Parathyroid adenoma (tissue), 2 donors: ENCODE measurements at regions not wholly inside any gene's neighbourhood (a gene's known extent, or its start where the extent isn't known, plus 50 kb on each side); places are given as distances from the start of the nearest gene placed in this dataset.
"Not testable (repeated sequence)": the region's sequence is repeated elsewhere in the genome, so short reads cannot be mapped to it uniquely, and the experiment has no call there.

Experiments used
- H2AFZ ChIP-seq: fragments of 300-600 bp; sonication (generic); one replicate; pipeline ENCODE4 v1.7.0; 2017; ENCODE audit warnings: antibody characterized with exemption, mild to moderate bottlenecking
- H3K27ac ChIP-seq: fragments of 300-600 bp; sonication (generic); one replicate; pipeline ENCODE4 v1.7.0; 2017
- H3K27me3 ChIP-seq: fragments of 300-600 bp; sonication (generic); one replicate; pipeline ENCODE4 v1.7.0; 2017; ENCODE audit warnings: low read length; ENCODE audit not compliant: control insufficient read depth, insufficient read depth
- H3K36me3 ChIP-seq: fragments of 300-600 bp; sonication (generic); one replicate; pipeline ENCODE4 v1.7.0; 2017; ENCODE audit warnings: low read length; ENCODE audit not compliant: control insufficient read depth, insufficient read depth
- H3K4me1 ChIP-seq: fragments of 300-600 bp; sonication (generic); one replicate; pipeline ENCODE4 v1.7.0; 2017; ENCODE audit warnings: control low read depth
- H3K4me2 ChIP-seq: fragments of 300-600 bp; sonication (generic); one replicate; pipeline ENCODE4 v1.7.0; 2017; ENCODE audit warnings: low read length
- H3K4me3 ChIP-seq: fragments of 300-600 bp; sonication (generic); one replicate; pipeline ENCODE4 v1.7.0; 2017; ENCODE audit warnings: low read depth, low read length
- H3K79me2 ChIP-seq: fragments of 300-600 bp; sonication (generic); one replicate; pipeline ENCODE4 v1.7.0; 2017; ENCODE audit warnings: control low read depth
- H3K9ac ChIP-seq: fragments of 300-600 bp; sonication (generic); one replicate; pipeline ENCODE4 v1.7.0; 2017; ENCODE audit warnings: mild to moderate bottlenecking
- H3K9me3 ChIP-seq: fragments of 300-600 bp; sonication (generic); one replicate; pipeline ENCODE4 v1.7.0; 2017; ENCODE audit warnings: low read length; ENCODE audit not compliant: control insufficient read depth
- CTCF ChIP-seq: fragments of 300-600 bp; sonication (generic); IDR thresholded peaks from one replicate; pipeline ENCODE4 v1.7.0; 2017; ENCODE audit warnings: antibody characterized with exemption, mild to moderate bottlenecking
- donor health status: primary hyperparathyroidism.

DNA sequence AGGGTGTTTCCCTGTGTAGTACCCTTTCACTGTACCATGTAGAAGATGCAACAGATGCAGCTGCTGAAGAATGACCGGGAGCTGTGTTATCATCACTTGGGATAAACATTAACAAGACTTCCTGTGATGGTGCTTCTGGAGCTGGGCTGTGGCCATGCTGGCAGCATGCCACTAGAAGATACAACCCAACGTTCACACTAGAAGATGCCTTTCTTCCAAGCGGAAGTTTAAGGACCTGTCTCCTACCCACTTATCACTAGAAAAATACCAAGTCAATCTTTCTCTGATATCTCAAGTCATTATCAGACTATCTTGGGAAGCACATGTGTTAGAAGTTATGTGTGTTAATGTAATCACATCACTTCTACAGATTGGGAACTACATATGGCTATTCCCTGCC is 953.5 kb downstream of the CNTNAP5 start:
- Histone ChIP-seq H3K27me3 (no peaks in the 10 kb centered on the region), H3K9ac (no peak overlapping the region), H3K27ac (no peak overlapping the region), H2AFZ (no peak overlapping the region), H3K9me3 (no peaks in the 10 kb centered on the region), H3K36me3 (no peaks in the 10 kb centered on the region), H3K4me3 (no peak overlapping the region), H3K79me2 (no peaks in the 10 kb centered on the region), H3K4me2 (no peak overlapping the region), H3K4me1 (no peaks in the 10 kb centered on the region)
- no peak for TF ChIP-seq CTCF

GRCh38 chr2:124983595-124983994 is 958.5 kb downstream of the CNTNAP5 start:
- H3K4me2 ChIP-seq: no peak overlapping the region
- H3K79me2 ChIP-seq: no peaks in the 10 kb centered on the region
- TF ChIP-seq CTCF: no peak

DNA sequence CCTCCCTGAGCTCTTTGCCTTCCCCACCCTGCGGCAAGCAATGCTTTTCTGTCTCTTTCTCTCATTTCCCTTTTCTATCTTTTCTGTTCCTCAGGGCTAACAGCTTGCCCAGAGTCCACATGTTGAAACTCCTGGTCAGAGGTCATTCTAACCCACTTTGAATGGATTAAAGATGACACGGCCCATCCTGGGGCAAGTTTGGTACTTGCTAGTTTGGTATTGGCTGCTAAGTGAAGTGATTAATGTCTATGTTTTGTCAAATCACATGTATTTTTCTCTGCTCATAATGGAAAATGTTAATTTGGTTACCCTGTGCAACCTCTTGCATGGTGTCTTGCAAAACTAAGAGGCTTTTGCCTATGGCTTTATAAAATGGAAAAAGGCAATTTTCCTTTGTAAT is 960.2 kb downstream of the CNTNAP5 start:
- no peaks in the 10 kb centered on the region for H3K79me2 ChIP-seq
- no peaks in the 10 kb centered on the region for H3K4me1 ChIP-seq
- no peak overlapping the region for H3K9ac ChIP-seq
- no peaks in the 10 kb centered on the region for H3K36me3 ChIP-seq
- H3K27ac ChIP-seq: no peak overlapping the region
- no peaks in the 10 kb centered on the region for H3K27me3 ChIP-seq
- TF ChIP-seq CTCF: no peak
- no peak overlapping the region for H3K4me2 ChIP-seq
- no peaks in the 10 kb centered on the region for H3K9me3 ChIP-seq
- H3K4me3 ChIP-seq: no peak overlapping the region
- H2AFZ ChIP-seq: no peak overlapping the region

More at GRCh38 chr2:124983595-124983994, 958.5 kb downstream of the CNTNAP5 start:
- Histone ChIP-seq H3K27ac (no peak overlapping the region), H2AFZ (no peak overlapping the region), H3K4me3 (no peak overlapping the region), H3K36me3 (no peaks in the 10 kb centered on the region), H3K9ac (no peak overlapping the region), H3K9me3 (no peaks in the 10 kb centered on the region), H3K27me3 (no peaks in the 10 kb centered on the region), H3K4me1 (no peaks in the 10 kb centered on the region)

DNA sequence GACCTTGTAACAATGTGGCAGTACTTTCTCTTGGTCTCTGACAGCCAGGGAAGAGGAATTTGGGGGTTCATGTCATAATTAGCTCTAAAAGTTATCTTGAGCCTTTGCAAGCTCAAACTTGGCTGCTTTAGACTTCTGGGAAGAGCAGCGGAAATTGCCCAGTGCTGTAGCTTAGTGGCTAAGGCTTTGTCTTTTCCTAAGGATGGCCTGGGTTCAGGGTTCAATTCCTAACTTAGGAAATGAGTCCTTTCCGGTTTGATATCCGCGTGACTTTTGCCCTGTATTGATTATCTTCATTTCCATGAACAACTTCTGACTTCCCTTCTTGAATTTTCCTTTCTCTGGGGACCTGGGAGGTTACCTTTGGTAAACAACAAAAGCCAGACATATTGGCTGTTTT is 961.0 kb downstream of the CNTNAP5 start:
- Histone ChIP-seq H3K79me2 (no peaks in the 10 kb centered on the region), H3K9ac (no peak overlapping the region), H3K4me1 (no peaks in the 10 kb centered on the region), H2AFZ (no peak overlapping the region), H3K9me3 (no peaks in the 10 kb centered on the region), H3K27ac (no peak overlapping the region), H3K4me2 (no peak overlapping the region), H3K36me3 (no peaks in the 10 kb centered on the region), H3K27me3 (no peaks in the 10 kb centered on the region), H3K4me3 (no peak overlapping the region)
- TF ChIP-seq CTCF: no peak

DNA sequence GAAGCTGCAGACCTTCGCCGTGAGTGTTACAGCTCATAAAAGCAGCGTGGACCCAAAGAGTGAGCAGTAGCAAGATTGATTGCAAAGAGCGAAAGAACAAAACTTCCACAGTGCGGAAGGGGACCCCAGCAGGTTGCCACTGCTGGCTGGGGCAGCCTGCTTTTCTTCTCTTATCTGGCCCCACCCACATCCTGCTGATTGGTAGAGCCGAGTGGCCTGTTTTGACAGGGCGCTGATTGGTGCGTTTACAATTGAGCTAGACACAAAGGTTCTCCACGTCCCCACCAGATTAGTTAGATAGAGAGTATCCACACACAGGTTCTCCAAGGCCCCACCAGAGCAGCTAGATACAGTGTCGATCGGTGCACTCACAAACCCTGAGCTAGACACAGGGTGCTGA is 961.8 kb downstream of the CNTNAP5 start:
- not testable (repeated sequence) for H3K27ac ChIP-seq, H3K4me3 ChIP-seq, H3K27me3 ChIP-seq, H3K36me3 ChIP-seq, H3K4me2 ChIP-seq, H3K4me1 ChIP-seq, H2AFZ ChIP-seq, H3K79me2 ChIP-seq, H3K9me3 ChIP-seq, H3K9ac ChIP-seq

DNA sequence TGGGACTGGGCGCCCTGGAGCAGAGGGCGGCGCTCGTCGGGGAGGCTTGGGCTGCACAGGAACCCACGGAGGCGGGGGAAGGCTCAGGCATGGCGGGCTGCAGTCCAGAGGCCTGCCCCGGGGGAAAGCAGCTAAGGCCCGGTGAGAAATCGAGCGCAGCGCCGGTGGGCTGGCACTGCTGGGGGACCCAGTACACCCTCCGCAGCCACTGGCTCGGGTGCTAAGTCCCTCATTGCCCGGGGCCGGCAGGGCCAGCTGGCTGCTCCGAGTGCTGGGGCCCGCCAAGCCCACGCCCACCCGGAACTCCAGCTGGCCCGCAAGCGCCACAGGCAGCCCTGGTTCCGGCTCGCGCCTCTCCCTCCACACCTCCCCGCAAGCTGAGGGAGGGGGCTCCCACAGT is 962.3 kb downstream of the CNTNAP5 start:
- H3K36me3 ChIP-seq, H3K79me2 ChIP-seq, H3K27me3 ChIP-seq, H3K4me1 ChIP-seq, H2AFZ ChIP-seq, H3K9ac ChIP-seq, H3K4me2 ChIP-seq, H3K27ac ChIP-seq, H3K9me3 ChIP-seq, H3K4me3 ChIP-seq: not testable (repeated sequence)
